GM23338 (cell line): ENCODE measurements at regions not wholly inside any gene's neighbourhood (a gene's known extent, or its start where the extent isn't known, plus 50 kb on each side); places are given as distances from the start of the nearest gene placed in this dataset.

Source experiments
- ATAC-seq: fragments of 200-7000 bp; cut with Tn5 transposase; 3 replicates; pipeline ENCODE4 v1.9.1; 2020
- DNase-seq: peaks from one replicate; pipeline ENCODE4 v3.0.0-alpha.2; 2015; ENCODE audit warnings: low spot score
- H2AFZ ChIP-seq: fragments of 200-600 bp; sonication (generic); 2 replicates; pipeline ENCODE4 v1.8.0; 2016; ENCODE audit warnings: antibody characterized with exemption, mild to moderate bottlenecking, moderate library complexity
- H3F3A ChIP-seq: fragments of 200-600 bp; sonication (generic); replicated peaks from 2 replicates; pipeline ENCODE4 v1.8.0; 2017; ENCODE audit warnings: antibody characterized with exemption, mixed run types, low read depth
- H3K27ac ChIP-seq: fragments of 200-600 bp; sonication (generic); 2 replicates; pipeline ENCODE4 v1.6.1; 2016; ENCODE audit warnings: low read depth
- H3K27me3 ChIP-seq: fragments of 200-600 bp; sonication (generic); 2 replicates; pipeline ENCODE4 v1.8.0; 2016; ENCODE audit warnings: mild to moderate bottlenecking, mixed run types, moderate library complexity; ENCODE audit not compliant: insufficient read depth
- H3K36me3 ChIP-seq: fragments of 200-600 bp; sonication (generic); 2 replicates; pipeline ENCODE4 v1.8.0; 2016; ENCODE audit warnings: mild to moderate bottlenecking; ENCODE audit not compliant: insufficient read depth
- H3K4me1 ChIP-seq: fragments of 200-600 bp; sonication (generic); 2 replicates; pipeline ENCODE4 v1.8.0; 2016; ENCODE audit warnings: mild to moderate bottlenecking, moderate library complexity; ENCODE audit not compliant: insufficient read depth
- H3K4me2 ChIP-seq: fragments of 200-600 bp; sonication (generic); 2 replicates; pipeline ENCODE4 v1.7.1; 2017; ENCODE audit warnings: mixed run types
- H3K4me3 ChIP-seq: fragments of 200-600 bp; sonication (generic); 2 replicates; pipeline ENCODE4 v1.6.1; 2016; ENCODE audit warnings: mixed run types
- H3K79me2 ChIP-seq: fragments of 200-600 bp; sonication (generic); replicated peaks from 2 replicates; pipeline ENCODE4 v1.8.0; 2017; ENCODE audit warnings: mild to moderate bottlenecking; ENCODE audit not compliant: insufficient read depth
- H3K9me2 ChIP-seq: fragments of 200-600 bp; sonication (generic); 2 replicates; pipeline ENCODE4 v1.8.0; 2017; ENCODE audit not compliant: insufficient read depth
- H4K20me1 ChIP-seq: fragments of 200-600 bp; sonication (generic); replicated peaks from 2 replicates; pipeline ENCODE4 v1.8.0; 2017; ENCODE audit warnings: mild to moderate bottlenecking; ENCODE audit not compliant: insufficient read depth
- H3K27ac Mint-ChIP-seq: 2 replicates; pipeline ENCODE4 v1.8.0; 2020; ENCODE audit warnings: inconsistent platforms, mild to moderate bottlenecking, moderate library complexity, mixed read lengths
- H3K27me3 Mint-ChIP-seq: 3 replicates; pipeline ENCODE4 v1.8.0; 2022; ENCODE audit warnings: low read depth, mild to moderate bottlenecking, moderate library complexity, mixed read lengths, inconsistent platforms; ENCODE audit not compliant: insufficient read depth, poor library complexity
- H3K36me3 Mint-ChIP-seq: 3 replicates; pipeline ENCODE4 v1.8.0; 2021; ENCODE audit warnings: low read depth, mild to moderate bottlenecking, inconsistent platforms, moderate library complexity, mixed read lengths
- H3K4me1 Mint-ChIP-seq: 3 replicates; pipeline ENCODE4 v1.8.0; 2020; ENCODE audit warnings: mild to moderate bottlenecking, inconsistent platforms, mixed read lengths
- H3K4me3 Mint-ChIP-seq: 3 replicates; pipeline ENCODE4 v1.8.0; 2021; ENCODE audit warnings: moderate library complexity, mild to moderate bottlenecking, inconsistent platforms, mixed read lengths
- H3K9me3 Mint-ChIP-seq: 3 replicates; pipeline ENCODE4 v1.8.0; 2020; ENCODE audit warnings: moderate library complexity, mild to moderate bottlenecking, inconsistent platforms, mixed read lengths
- ZNF462 ChIP-seq: fragments of 250-450 bp; sonication (Bioruptor Pico); IDR thresholded peaks from 2 replicates; pipeline ENCODE4 v1.5.0; 2020; ENCODE audit warnings: mild to moderate bottlenecking, moderate library complexity
- TF ChIP-seq, protein P1 (sequence below), 2 experiments: fragments of 200-600 bp in 1 of 2; sonication (generic) in 1 of 2; conservative IDR thresholded peaks; 2 replicates each; pipeline versions ENCODE4 v1.5.1 to v1.6.1; 2016 to 2017; ENCODE audit warnings: antibody characterized with exemption in 2 of 2, low read depth in 2 of 2, mild to moderate bottlenecking in 2 of 2, moderate library complexity in 1 of 2
- TF ChIP-seq, protein P2 (sequence below): IDR thresholded peaks from 2 replicates; pipeline ENCODE4 v1.6.1; 2016; ENCODE audit warnings: antibody characterized with exemption

GRCh38 chr1:29876902-29877301 is 640.6 kb downstream of the PTPRU start:
- Mint-ChIP-seq H3K4me3 (no peak overlapping the region), H3K27me3 (peaks cover 7% of the 10 kb centered on the region), H3K4me1 (peaks cover 23% of the 10 kb centered on the region), H3K27ac (no peak overlapping the region), H3K9me3 (no peaks in the 10 kb centered on the region), H3K36me3 (no peaks in the 10 kb centered on the region)
- Histone ChIP-seq H3F3A (0 out of 2 replicates have a peak, but pooled peaks cover 3% of the 10 kb centered on the region), H4K20me1 (no peaks in the 10 kb centered on the region), H3K4me1 (0 out of 2 replicates have a peak, but pooled peaks cover 3% of the 10 kb centered on the region), H3K27me3 (no peaks in the 10 kb centered on the region), H3K79me2 (no peaks in the 10 kb centered on the region), H3K4me3 (no peak overlapping the region), H3K36me3 (no peaks in the 10 kb centered on the region), H2AFZ (peak overlapping the region; percentile 84; the same call in 1 of the 2 replicates), H3K27ac (no peak overlapping the region), H3K9me2 (no peaks in the 10 kb centered on the region), H3K4me2 (no peak overlapping the region)
- DNase-seq = peak; percentile 79
- TF ChIP-seq, protein P1, sequence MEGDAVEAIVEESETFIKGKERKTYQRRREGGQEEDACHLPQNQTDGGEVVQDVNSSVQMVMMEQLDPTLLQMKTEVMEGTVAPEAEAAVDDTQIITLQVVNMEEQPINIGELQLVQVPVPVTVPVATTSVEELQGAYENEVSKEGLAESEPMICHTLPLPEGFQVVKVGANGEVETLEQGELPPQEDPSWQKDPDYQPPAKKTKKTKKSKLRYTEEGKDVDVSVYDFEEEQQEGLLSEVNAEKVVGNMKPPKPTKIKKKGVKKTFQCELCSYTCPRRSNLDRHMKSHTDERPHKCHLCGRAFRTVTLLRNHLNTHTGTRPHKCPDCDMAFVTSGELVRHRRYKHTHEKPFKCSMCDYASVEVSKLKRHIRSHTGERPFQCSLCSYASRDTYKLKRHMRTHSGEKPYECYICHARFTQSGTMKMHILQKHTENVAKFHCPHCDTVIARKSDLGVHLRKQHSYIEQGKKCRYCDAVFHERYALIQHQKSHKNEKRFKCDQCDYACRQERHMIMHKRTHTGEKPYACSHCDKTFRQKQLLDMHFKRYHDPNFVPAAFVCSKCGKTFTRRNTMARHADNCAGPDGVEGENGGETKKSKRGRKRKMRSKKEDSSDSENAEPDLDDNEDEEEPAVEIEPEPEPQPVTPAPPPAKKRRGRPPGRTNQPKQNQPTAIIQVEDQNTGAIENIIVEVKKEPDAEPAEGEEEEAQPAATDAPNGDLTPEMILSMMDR (conservative IDR thresholded peaks at IDR 0.05; ENCODE audit: low read depth in 2 of 2) = peak; percentile 33 to 55
- TF ChIP-seq, protein P2, sequence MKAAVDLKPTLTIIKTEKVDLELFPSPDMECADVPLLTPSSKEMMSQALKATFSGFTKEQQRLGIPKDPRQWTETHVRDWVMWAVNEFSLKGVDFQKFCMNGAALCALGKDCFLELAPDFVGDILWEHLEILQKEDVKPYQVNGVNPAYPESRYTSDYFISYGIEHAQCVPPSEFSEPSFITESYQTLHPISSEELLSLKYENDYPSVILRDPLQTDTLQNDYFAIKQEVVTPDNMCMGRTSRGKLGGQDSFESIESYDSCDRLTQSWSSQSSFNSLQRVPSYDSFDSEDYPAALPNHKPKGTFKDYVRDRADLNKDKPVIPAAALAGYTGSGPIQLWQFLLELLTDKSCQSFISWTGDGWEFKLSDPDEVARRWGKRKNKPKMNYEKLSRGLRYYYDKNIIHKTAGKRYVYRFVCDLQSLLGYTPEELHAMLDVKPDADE = no peak
- no peak for TF ChIP-seq ZNF462 (CRISPR knock-in tag)
- ATAC-seq = peak; percentile 99
